Suprapubic skin (tissue), 4 donors: ENCODE measurements at regions not wholly inside any gene's neighbourhood (a gene's known extent, or its start where the extent isn't known, plus 50 kb on each side); places are given as distances from the start of the nearest gene placed in this dataset.

Experiments
- DNase-seq, 2 donors: peaks; one replicate each; pipeline ENCODE4 v3.0.0-alpha.2; 2019; ENCODE audit warnings: low spot score in 2 of 2
- H3K27ac ChIP-seq: fragments of 200-600 bp; sonication (generic); one replicate; pipeline ENCODE4 v1.5.1; 2019
- H3K27me3 ChIP-seq: fragments of 200-600 bp; sonication (generic); one replicate; pipeline ENCODE4 v1.5.1; 2019
- H3K36me3 ChIP-seq: fragments of 200-600 bp; sonication (generic); one replicate; pipeline ENCODE4 v1.5.1; 2019
- H3K4me1 ChIP-seq: fragments of 200-600 bp; sonication (generic); one replicate; pipeline ENCODE4 v1.5.1; 2019
- H3K4me3 ChIP-seq: fragments of 200-600 bp; sonication (generic); one replicate; pipeline ENCODE4 v1.5.1; 2019; ENCODE audit warnings: mild to moderate bottlenecking
- H3K9me3 ChIP-seq: fragments of 200-600 bp; sonication (generic); one replicate; pipeline ENCODE4 v1.5.1; 2019
- CTCF ChIP-seq, 2 donors: fragments of 200-600 bp in 1 of 2; fragments of 450-650 bp in 1 of 2; sonication (generic) in 1 of 2; IDR thresholded peaks; one replicate each; pipeline ENCODE4 v1.5.1; 2016 to 2019; ENCODE audit warnings: antibody characterized with exemption in 2 of 2, mild to moderate bottlenecking in 1 of 2, moderate library complexity in 1 of 2
- EP300 ChIP-seq: sonication (generic); formaldehyde crosslinking; IDR thresholded peaks from one replicate; pipeline ENCODE4 v1.6.1; 2017; ENCODE audit warnings: antibody characterized with exemption
- POLR2A ChIP-seq, 2 donors: fragments of 450-650 bp; IDR thresholded peaks; one replicate each; pipeline ENCODE4 v1.6.1; 2017; ENCODE audit warnings: antibody characterized with exemption in 2 of 2, mild to moderate bottlenecking in 2 of 2, moderate library complexity in 2 of 2
- POLR2AphosphoS5 ChIP-seq, 3 donors: sonication (generic); formaldehyde crosslinking; IDR thresholded peaks; one replicate each; pipeline ENCODE4 v1.6.1; 2017; ENCODE audit warnings: antibody characterized with exemption in 3 of 3
- WGBS: methylation state at CpG from one replicate; pipeline ENCODE4 v1.1.5; 2018; 5-methylcytosine and 5-hydroxymethylcytosine counted together

GRCh38 chr16:64711026-64711425 lies 410.8 kb downstream of the CDH11 start:
- H3K36me3 ChIP-seq = no peaks in the 10 kb centered on the region
- H3K4me3 ChIP-seq = no peak overlapping the region
- H3K4me1 ChIP-seq = no peaks in the 10 kb centered on the region
- DNase-seq = no peak
- no peaks in the 10 kb centered on the region for H3K9me3 ChIP-seq
- 83% methylated on average over 4 of the region's 4 CpGs for WGBS
- H3K27me3 ChIP-seq = no peaks in the 10 kb centered on the region
- H3K27ac ChIP-seq = no peak overlapping the region
- no peak for TF ChIP-seq CTCF (IDR thresholded peaks at IDR 0.05)
- no peak for TF ChIP-seq POLR2AphosphoS5 (IDR thresholded peaks at IDR 0.05)
- no peak for TF ChIP-seq POLR2A (IDR thresholded peaks at IDR 0.05)
- TF ChIP-seq EP300 = no peak

- Histone ChIP-seq H3K4me3 (no peak overlapping the region), H3K27ac (no peak overlapping the region), H3K4me1 (no peaks in the 10 kb centered on the region), H3K27me3 (no peaks in the 10 kb centered on the region), H3K9me3 (no peaks in the 10 kb centered on the region), H3K36me3 (no peaks in the 10 kb centered on the region)
- TF ChIP-seq POLR2AphosphoS5 (IDR thresholded peaks at IDR 0.05) (no peak), CTCF (IDR thresholded peaks at IDR 0.05) (no peak), EP300 (no peak), POLR2A (IDR thresholded peaks at IDR 0.05) (no peak)
- 67% methylated on average over 2 of the region's 2 CpGs for WGBS
- DNase-seq = no peak
Measured at GRCh38 chr16:64705443-64705842, 416.4 kb downstream of the CDH11 start.

- H3K4me1 ChIP-seq = no peaks in the 10 kb centered on the region
- H3K4me3 ChIP-seq = no peak overlapping the region
- H3K9me3 ChIP-seq = no peaks in the 10 kb centered on the region
- no peak overlapping the region for H3K27ac ChIP-seq
- TF ChIP-seq EP300 = no peak
- TF ChIP-seq POLR2A (IDR thresholded peaks at IDR 0.05) = no peak
- TF ChIP-seq POLR2AphosphoS5 (IDR thresholded peaks at IDR 0.05) = no peak
- no peak for TF ChIP-seq CTCF (IDR thresholded peaks at IDR 0.05)
- WGBS = 70% methylated on average over 2 of the region's 2 CpGs
- no peaks in the 10 kb centered on the region for H3K27me3 ChIP-seq
- no peaks in the 10 kb centered on the region for H3K36me3 ChIP-seq
- DNase-seq = no peak
Measured at GRCh38 chr16:64704386-64704785, 417.5 kb downstream of the CDH11 start.

GRCh38 chr16:64702415-64702814 lies 419.4 kb downstream of the CDH11 start:
- no peak for DNase-seq
- H3K9me3 ChIP-seq = no peaks in the 10 kb centered on the region
- H3K27me3 ChIP-seq = no peaks in the 10 kb centered on the region
- 38% methylated on average over 1 of the region's 1 CpG for WGBS
- H3K36me3 ChIP-seq = no peaks in the 10 kb centered on the region
- no peaks in the 10 kb centered on the region for H3K4me1 ChIP-seq
- no peak overlapping the region for H3K27ac ChIP-seq
- no peak overlapping the region for H3K4me3 ChIP-seq
- TF ChIP-seq POLR2AphosphoS5 (IDR thresholded peaks at IDR 0.05) (no peak), EP300 (no peak), POLR2A (IDR thresholded peaks at IDR 0.05) (no peak), CTCF (IDR thresholded peaks at IDR 0.05) (no peak)

- H3K9me3 ChIP-seq = no peaks in the 10 kb centered on the region
- H3K4me3 ChIP-seq = no peak overlapping the region
- no peaks in the 10 kb centered on the region for H3K36me3 ChIP-seq
- TF ChIP-seq POLR2AphosphoS5 (IDR thresholded peaks at IDR 0.05) = no peak
- no peak for TF ChIP-seq POLR2A (IDR thresholded peaks at IDR 0.05)
- TF ChIP-seq EP300 = no peak
- TF ChIP-seq CTCF (IDR thresholded peaks at IDR 0.05) = no peak
- H3K27me3 ChIP-seq = no peaks in the 10 kb centered on the region
- no peak for DNase-seq
- no peaks in the 10 kb centered on the region for H3K4me1 ChIP-seq
- WGBS = no CpG with 5 or more reads among the region's 3 CpGs
- H3K27ac ChIP-seq = no peak overlapping the region
Measured at GRCh38 chr16:64700628-64701027, 421.2 kb downstream of the CDH11 start.
